RWPE2 (cell line): ENCODE measurements at regions not wholly inside any gene's neighbourhood (a gene's known extent, or its start where the extent isn't known, plus 50 kb on each side); places are given as distances from the start of the nearest gene placed in this dataset.

Experiments
- ATAC-seq: fragments of 200-7000 bp; cut with Tn5 transposase; 3 replicates; pipeline ENCODE4 v1.9.1; 2021; ENCODE audit warnings: low read depth
- DNase-seq: peaks from one replicate; pipeline ENCODE4 v3.0.0-alpha.2; 2020; ENCODE audit warnings: low spot score
- H3K27ac ChIP-seq: fragments of 450-650 bp; 2 replicates; pipeline ENCODE4 v1.5.1; 2017; ENCODE audit warnings: mild to moderate bottlenecking; ENCODE audit not compliant: poor library complexity, severe bottlenecking
- H3K27me3 ChIP-seq: fragments of 250-450 bp; sonication (Bioruptor Pico); 2 replicates; pipeline ENCODE4 v1.5.1; 2021; ENCODE audit warnings: mild to moderate bottlenecking, moderate library complexity; ENCODE audit not compliant: insufficient read depth, poor library complexity, severe bottlenecking
- H3K36me3 ChIP-seq: fragments of 250-450 bp; sonication (Bioruptor Pico); 2 replicates; pipeline ENCODE4 v1.5.1; 2020; ENCODE audit warnings: low read depth, mild to moderate bottlenecking, moderate library complexity
- H3K4me1 ChIP-seq: fragments of 250-450 bp; sonication (Bioruptor Pico); 2 replicates; pipeline ENCODE4 v1.5.1; 2021; ENCODE audit warnings: mild to moderate bottlenecking, moderate library complexity; ENCODE audit not compliant: insufficient read depth, poor library complexity, severe bottlenecking
- H3K4me3 ChIP-seq: fragments of 250-450 bp; sonication (Bioruptor Pico); 2 replicates; pipeline ENCODE4 v1.5.1; 2021; ENCODE audit warnings: mild to moderate bottlenecking, moderate library complexity; ENCODE audit not compliant: severe bottlenecking
- H3K9me3 ChIP-seq: fragments of 250-450 bp; sonication (Bioruptor Pico); 2 replicates; pipeline ENCODE4 v1.5.1; 2021; ENCODE audit warnings: mild to moderate bottlenecking, moderate library complexity; ENCODE audit not compliant: severe bottlenecking
- CTCF ChIP-seq: fragments of 450-650 bp; IDR thresholded peaks from one replicate; pipeline ENCODE4 v1.5.1; 2017; ENCODE audit warnings: mild to moderate bottlenecking, moderate library complexity; ENCODE audit not compliant: poor library complexity, severe bottlenecking

GRCh38 chr16:80004113-80004512 is 403.6 kb upstream of the MAF start:
- H3K27ac ChIP-seq, result no peak overlapping the region
- H3K27me3 ChIP-seq, result no peaks in the 10 kb centered on the region
- H3K9me3 ChIP-seq, result no peaks in the 10 kb centered on the region
- peaks cover 9% of the 10 kb centered on the region for H3K4me1 ChIP-seq
- no peak for TF ChIP-seq CTCF
- ATAC-seq (no peak), DNase-seq (no peak)
- H3K4me3 ChIP-seq, result no peak overlapping the region
- no peaks in the 10 kb centered on the region for H3K36me3 ChIP-seq

- TF ChIP-seq CTCF, result no peak
- Histone ChIP-seq H3K9me3 (peaks cover 2% of the 10 kb centered on the region), H3K4me3 (no peak overlapping the region), H3K27me3 (no peaks in the 10 kb centered on the region), H3K4me1 (peaks cover 9% of the 10 kb centered on the region), H3K36me3 (no peaks in the 10 kb centered on the region), H3K27ac (no peak overlapping the region)
- DNase-seq (no peak), ATAC-seq (no peak)
These were observed 401.7 kb upstream of the MAF start for GRCh38 chr16:80002261-80002660.

- TF ChIP-seq CTCF, result no peak
- Histone ChIP-seq H3K9me3 (peaks cover 2% of the 10 kb centered on the region), H3K27ac (no peak overlapping the region), H3K36me3 (no peaks in the 10 kb centered on the region), H3K27me3 (no peaks in the 10 kb centered on the region), H3K4me3 (no peak overlapping the region), H3K4me1 (no peaks in the 10 kb centered on the region)
- no peak for ATAC-seq
- DNase-seq, result no peak
These were observed 397.6 kb upstream of the MAF start for GRCh38 chr16:79998143-79998542.

- H3K27me3 ChIP-seq, result no peaks in the 10 kb centered on the region
- no peak for DNase-seq
- H3K4me1 ChIP-seq, result no peaks in the 10 kb centered on the region
- H3K36me3 ChIP-seq, result no peaks in the 10 kb centered on the region
- peak; percentile 32 for TF ChIP-seq CTCF
- H3K27ac ChIP-seq, result no peak overlapping the region
- no peak overlapping the region for H3K4me3 ChIP-seq
- peaks cover 2% of the 10 kb centered on the region for H3K9me3 ChIP-seq
- ATAC-seq, result no peak
These were observed 396.7 kb upstream of the MAF start for GRCh38 chr16:79997257-79997656.

GRCh38 chr16:79996321-79996720 is 395.8 kb upstream of the MAF start:
- TF ChIP-seq CTCF, result no peak
- Histone ChIP-seq H3K4me1 (no peaks in the 10 kb centered on the region), H3K36me3 (no peaks in the 10 kb centered on the region)

More at GRCh38 chr16:79996321-79996720, 395.8 kb upstream of the MAF start:
- ATAC-seq, result no peak
- H3K9me3 ChIP-seq, result peaks cover 2% of the 10 kb centered on the region
- no peak for DNase-seq
- no peak overlapping the region for H3K27ac ChIP-seq
- no peak overlapping the region for H3K4me3 ChIP-seq
- no peaks in the 10 kb centered on the region for H3K27me3 ChIP-seq
